ENCODE measurements at regions not wholly inside any gene's neighbourhood (a gene's known extent, or its start where the extent isn't known, plus 50 kb on each side); places are given as distances from the start of the nearest gene placed in this dataset.

GRCh38 chr12:88985011-88985410, 367.3 kb downstream of the DUSP6 start:
- no peak for ATAC-seq
- no peaks in the 10 kb centered on the region for H3K9me3 ChIP-seq
- no peak for DNase-seq
- H3K27me3 ChIP-seq, result no peaks in the 10 kb centered on the region
- H3K36me3 ChIP-seq (replicated peaks in 1 of 2; ENCODE audit: insufficient read depth in 1 of 2, low read depth in 2 of 2), result no peaks in the 10 kb centered on the region
- TF ChIP-seq CTCF (IDR thresholded peaks at IDR 0.05), result no peak
- H3K4me1 ChIP-seq, result no peaks in the 10 kb centered on the region
- H3K27ac ChIP-seq, result no peak overlapping the region
- intact Hi-C loops (cut with DNase I), result no loop called here
- 88 to 92% methylated on average over 3 of the region's 3 CpGs for WGBS, 2 donors
- no peak overlapping the region for H3K4me3 ChIP-seq

DNA sequence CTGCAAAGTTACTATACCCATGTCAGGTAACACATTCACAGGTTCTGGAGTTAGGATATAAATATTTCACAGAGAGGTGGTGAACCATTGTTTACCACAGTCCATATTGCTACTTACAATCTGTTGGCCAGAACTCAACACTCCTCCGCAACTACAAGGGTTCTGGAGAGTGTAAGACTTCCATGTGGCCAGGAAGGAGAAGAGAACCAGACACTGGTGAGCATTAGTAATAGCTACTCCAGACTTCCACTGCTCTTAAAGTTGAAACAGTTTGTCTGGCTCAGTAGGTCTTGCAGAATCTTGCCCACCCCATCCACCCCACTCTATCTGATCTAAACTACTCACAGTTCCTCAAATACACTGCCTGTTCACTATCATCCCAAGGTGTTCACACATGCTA, 369.6 kb downstream of the DUSP6 start:
- WGBS, 2 donors, result 82 to 95% methylated on average over 1 of the region's 1 CpG
- Histone ChIP-seq H3K36me3 (replicated peaks in 1 of 2; ENCODE audit: insufficient read depth in 1 of 2, low read depth in 2 of 2) (no peaks in the 10 kb centered on the region), H3K27ac (no peak overlapping the region), H3K4me1 (no peaks in the 10 kb centered on the region), H3K27me3 (no peaks in the 10 kb centered on the region), H3K9me3 (no peaks in the 10 kb centered on the region), H3K4me3 (no peak overlapping the region)
- TF ChIP-seq POLR2A (IDR thresholded peaks at IDR 0.05), result no peak
- no peak for TF ChIP-seq CTCF (IDR thresholded peaks at IDR 0.05)
- no peak for DNase-seq
- intact Hi-C loops (cut with DNase I), result no loop called here
- no peak for ATAC-seq

DNA sequence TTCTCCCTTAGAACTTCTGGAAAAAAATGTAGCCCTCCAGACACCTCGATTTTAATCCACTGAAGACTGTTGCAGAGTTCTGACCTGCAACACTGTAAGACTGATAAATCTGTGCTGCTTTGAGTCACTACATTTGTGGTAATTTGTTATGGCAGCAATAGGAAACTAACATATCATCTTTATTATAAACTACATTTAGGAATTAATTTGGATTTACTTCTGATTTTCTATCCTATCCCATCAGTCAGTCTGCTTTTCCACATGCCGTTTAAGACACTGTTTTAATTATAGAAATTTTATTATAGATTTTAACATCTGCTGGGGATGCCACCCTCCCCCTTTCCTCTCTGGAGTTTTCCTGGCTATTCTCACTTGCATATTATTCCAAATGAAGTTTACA, 375.2 kb downstream of the DUSP6 start:
- WGBS, 2 donors, result 58 to 75% methylated on average over 2 of the region's 2 CpGs
- DNase-seq (no peak), ATAC-seq (no peak)
- intact Hi-C loops (cut with DNase I), result no loop called here
- Histone ChIP-seq H3K4me3 (no peak overlapping the region), H3K27me3 (no peaks in the 10 kb centered on the region), H3K27ac (no peak overlapping the region), H3K4me1 (no peaks in the 10 kb centered on the region), H3K36me3 (replicated peaks in 1 of 2; ENCODE audit: insufficient read depth in 1 of 2, low read depth in 2 of 2) (no peaks in the 10 kb centered on the region), H3K9me3 (no peaks in the 10 kb centered on the region)
- TF ChIP-seq POLR2A (IDR thresholded peaks at IDR 0.05) (no peak), CTCF (IDR thresholded peaks at IDR 0.05) (no peak)

- Histone ChIP-seq H3K27me3 (no peaks in the 10 kb centered on the region), H3K36me3 (replicated peaks in 1 of 2; ENCODE audit: insufficient read depth in 1 of 2, low read depth in 2 of 2) (no peaks in the 10 kb centered on the region), H3K4me1 (no peaks in the 10 kb centered on the region), H3K9me3 (no peaks in the 10 kb centered on the region), H3K27ac (no peak overlapping the region), H3K4me3 (no peak overlapping the region)
- TF ChIP-seq POLR2A (IDR thresholded peaks at IDR 0.05), result no peak
- TF ChIP-seq CTCF (IDR thresholded peaks at IDR 0.05), result no peak
- DNase-seq (no peak), ATAC-seq (no peak)
- WGBS, 2 donors, result 97% methylated on average over 1 of the region's 1 CpG
- intact Hi-C loops (cut with DNase I), result no loop called here
Observed at GRCh38 chr12:88973998-88974397, 378.3 kb downstream of the DUSP6 start.

- Histone ChIP-seq H3K36me3 (replicated peaks in 1 of 2; ENCODE audit: insufficient read depth in 1 of 2, low read depth in 2 of 2) (no peaks in the 10 kb centered on the region), H3K4me3 (no peak overlapping the region), H3K27me3 (no peaks in the 10 kb centered on the region), H3K9me3 (no peaks in the 10 kb centered on the region), H3K27ac (no peak overlapping the region), H3K4me1 (no peaks in the 10 kb centered on the region)
- ATAC-seq (no peak), DNase-seq (no peak)
- intact Hi-C loops (cut with DNase I), result no loop called here
- TF ChIP-seq CTCF (IDR thresholded peaks at IDR 0.05) (no peak), POLR2A (IDR thresholded peaks at IDR 0.05) (no peak)
- 30 to 82% methylated on average over 1 of the region's 1 CpG for WGBS, 2 donors
Observed at GRCh38 chr12:88970740-88971139, 381.6 kb downstream of the DUSP6 start.
